Neuron (in vitro differentiated cells): ENCODE measurements at regions not wholly inside any gene's neighbourhood (a gene's known extent, or its start where the extent isn't known, plus 50 kb on each side); places are given as distances from the start of the nearest gene placed in this dataset.

Experiments
- H2AFZ ChIP-seq: one replicate; pipeline ENCODE4 v1.6.1; 2013; ENCODE audit warnings: low read depth, mild to moderate bottlenecking, inconsistent platforms, low read length, moderate library complexity
- H3K27me3 ChIP-seq: one replicate; pipeline ENCODE4 v1.6.1; 2013; ENCODE audit warnings: low read length; ENCODE audit not compliant: insufficient read depth
- H3K36me3 ChIP-seq: one replicate; pipeline ENCODE4 v1.6.1; 2013; ENCODE audit warnings: low read length; ENCODE audit not compliant: insufficient read depth
- H3K4me1 ChIP-seq: one replicate; pipeline ENCODE4 v1.6.1; 2013; ENCODE audit warnings: low read length; ENCODE audit not compliant: insufficient read depth
- H3K4me3 ChIP-seq: 2 replicates; pipeline ENCODE4 v1.5.1; 2013; ENCODE audit warnings: mild to moderate bottlenecking, low read length, moderate library complexity
- H3K9me3 ChIP-seq: one replicate; pipeline ENCODE4 v1.6.1; 2013; ENCODE audit warnings: low read length

DNA sequence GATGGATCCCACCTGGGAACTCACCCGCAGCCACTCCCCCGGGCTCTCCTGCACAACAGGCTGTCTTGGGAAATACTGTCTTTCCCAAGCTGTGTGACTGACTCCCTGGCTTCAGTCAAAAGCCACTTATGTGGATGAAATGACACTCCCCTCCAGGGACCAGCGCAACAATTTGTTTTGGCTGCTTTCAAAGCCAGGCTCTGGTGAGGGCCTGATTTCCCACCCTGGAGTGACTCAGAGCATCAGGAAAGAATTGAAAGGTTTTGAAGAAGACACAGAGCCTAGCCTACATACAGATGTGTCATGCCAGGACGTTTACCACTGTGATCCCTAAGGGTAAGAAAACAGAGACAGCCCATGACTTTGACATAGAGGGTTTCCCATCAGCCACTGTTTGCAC, 550.5 kb downstream of the MIAT start:
- Histone ChIP-seq H2AFZ (no peak overlapping the region), H3K4me3 (no peak overlapping the region), H3K9me3 (no peaks in the 10 kb centered on the region), H3K36me3 (no peaks in the 10 kb centered on the region), H3K4me1 (peaks cover 19% of the 10 kb centered on the region), H3K27me3 (no peaks in the 10 kb centered on the region)

DNA sequence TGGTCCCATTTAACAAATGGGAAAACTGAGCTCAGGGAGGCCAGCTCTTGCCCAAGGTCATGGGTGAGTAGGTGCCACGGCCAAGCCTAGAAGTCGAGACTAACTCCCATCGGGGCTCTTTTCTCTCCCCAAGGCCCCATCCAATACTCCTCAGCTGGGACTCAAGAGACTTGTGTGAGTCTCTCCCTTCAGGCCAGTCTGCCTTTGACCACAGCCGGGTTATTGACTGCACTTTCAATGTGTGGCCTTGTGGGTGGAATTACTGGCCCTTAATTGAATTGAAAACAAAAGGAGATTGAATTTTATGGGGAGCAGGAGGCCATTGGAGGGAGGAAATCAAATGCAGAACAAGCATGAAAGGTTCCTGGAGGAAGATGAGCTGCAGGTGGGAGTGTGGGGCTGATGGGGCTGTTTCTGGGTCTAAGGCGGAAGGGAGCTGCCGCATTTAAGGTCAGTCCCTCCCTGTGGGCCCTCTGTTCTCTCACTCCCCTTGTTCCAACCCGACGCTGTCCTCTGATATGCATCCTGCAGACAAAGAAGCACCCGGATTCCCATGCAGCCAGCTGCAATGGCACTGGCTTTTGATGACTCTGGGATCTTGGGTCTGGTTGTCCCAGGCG, 552.8 kb downstream of the MIAT start:
- Histone ChIP-seq H3K4me3 (no peak overlapping the region), H3K9me3 (no peaks in the 10 kb centered on the region), H3K27me3 (no peaks in the 10 kb centered on the region), H3K36me3 (no peaks in the 10 kb centered on the region), H2AFZ (no peak overlapping the region), H3K4me1 (peaks cover 15% of the 10 kb centered on the region)

DNA sequence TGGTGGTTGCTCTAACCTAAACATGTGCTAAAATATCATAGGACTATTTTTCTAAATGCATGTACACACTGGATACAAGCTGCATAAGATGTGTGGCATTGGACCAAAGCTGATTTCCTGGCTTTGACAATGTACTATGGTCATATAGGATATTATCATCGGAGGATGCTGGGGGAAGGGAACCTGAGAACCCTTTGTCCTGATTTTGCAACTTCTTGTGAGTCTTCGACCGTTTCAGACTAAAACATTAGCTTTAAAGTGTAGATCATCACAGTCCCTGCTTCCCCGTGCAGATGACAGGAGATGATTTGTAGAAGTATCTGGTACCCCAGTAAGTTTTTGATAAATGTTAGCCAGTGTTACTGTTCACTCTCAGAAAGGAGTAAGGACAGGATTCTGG, 554.7 kb downstream of the MIAT start:
- Histone ChIP-seq H3K36me3 (no peaks in the 10 kb centered on the region), H3K9me3 (no peaks in the 10 kb centered on the region), H3K27me3 (no peaks in the 10 kb centered on the region), H3K4me3 (no peak overlapping the region), H2AFZ (no peak overlapping the region), H3K4me1 (peaks cover 15% of the 10 kb centered on the region)

DNA sequence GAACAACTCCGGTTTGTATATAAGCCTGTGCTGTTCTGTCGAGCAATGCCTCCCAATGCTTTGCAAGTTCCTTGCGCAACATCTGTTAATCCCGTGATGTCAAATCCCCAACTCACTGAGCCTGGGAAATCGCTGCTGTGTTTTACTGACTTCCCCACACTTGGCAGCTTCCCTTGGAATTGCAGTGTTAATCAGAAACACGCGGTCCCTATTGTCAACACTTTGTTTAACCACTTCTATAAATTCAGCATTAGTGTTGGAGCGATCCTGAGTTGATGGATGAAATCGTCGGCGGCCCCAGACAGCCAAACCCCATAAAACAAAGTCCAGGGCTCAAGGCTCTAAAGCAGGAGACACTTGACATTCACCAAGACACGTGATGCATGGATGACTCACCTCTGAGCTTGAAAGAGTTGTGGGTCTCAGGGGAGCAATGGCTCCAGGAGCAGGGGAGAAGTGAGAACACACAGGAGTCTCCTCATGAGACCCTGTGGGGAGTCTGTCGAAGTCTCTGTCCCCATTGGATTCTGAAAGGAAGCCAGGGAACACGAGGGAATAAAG, 555.3 kb downstream of the MIAT start:
- no peak overlapping the region for H3K4me3 ChIP-seq
- H3K9me3 ChIP-seq = no peaks in the 10 kb centered on the region
- H3K36me3 ChIP-seq = no peaks in the 10 kb centered on the region
- no peak overlapping the region for H2AFZ ChIP-seq
- H3K27me3 ChIP-seq = no peaks in the 10 kb centered on the region
- H3K4me1 ChIP-seq = peaks cover 15% of the 10 kb centered on the region

DNA sequence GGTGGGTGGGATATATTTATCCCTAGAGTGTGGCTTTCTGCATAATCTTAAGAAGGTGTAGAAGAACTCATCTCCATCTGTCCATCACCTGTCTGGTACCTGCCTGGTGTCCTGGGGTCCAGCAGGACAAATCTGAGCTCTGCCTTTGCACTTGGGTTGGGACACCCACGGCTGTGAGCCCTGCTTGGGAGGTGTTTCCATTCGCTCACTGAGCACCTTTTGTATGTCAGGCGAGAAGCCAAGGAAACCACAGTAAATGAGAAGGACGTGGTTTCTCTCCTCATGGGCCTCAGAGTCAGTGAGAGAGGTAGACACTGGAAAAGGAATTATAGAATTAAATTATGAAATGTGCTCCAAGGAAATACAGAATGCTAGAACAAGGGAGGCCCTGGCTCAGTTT, 555.9 kb downstream of the MIAT start:
- H3K4me1 ChIP-seq = peaks cover 15% of the 10 kb centered on the region

DNA sequence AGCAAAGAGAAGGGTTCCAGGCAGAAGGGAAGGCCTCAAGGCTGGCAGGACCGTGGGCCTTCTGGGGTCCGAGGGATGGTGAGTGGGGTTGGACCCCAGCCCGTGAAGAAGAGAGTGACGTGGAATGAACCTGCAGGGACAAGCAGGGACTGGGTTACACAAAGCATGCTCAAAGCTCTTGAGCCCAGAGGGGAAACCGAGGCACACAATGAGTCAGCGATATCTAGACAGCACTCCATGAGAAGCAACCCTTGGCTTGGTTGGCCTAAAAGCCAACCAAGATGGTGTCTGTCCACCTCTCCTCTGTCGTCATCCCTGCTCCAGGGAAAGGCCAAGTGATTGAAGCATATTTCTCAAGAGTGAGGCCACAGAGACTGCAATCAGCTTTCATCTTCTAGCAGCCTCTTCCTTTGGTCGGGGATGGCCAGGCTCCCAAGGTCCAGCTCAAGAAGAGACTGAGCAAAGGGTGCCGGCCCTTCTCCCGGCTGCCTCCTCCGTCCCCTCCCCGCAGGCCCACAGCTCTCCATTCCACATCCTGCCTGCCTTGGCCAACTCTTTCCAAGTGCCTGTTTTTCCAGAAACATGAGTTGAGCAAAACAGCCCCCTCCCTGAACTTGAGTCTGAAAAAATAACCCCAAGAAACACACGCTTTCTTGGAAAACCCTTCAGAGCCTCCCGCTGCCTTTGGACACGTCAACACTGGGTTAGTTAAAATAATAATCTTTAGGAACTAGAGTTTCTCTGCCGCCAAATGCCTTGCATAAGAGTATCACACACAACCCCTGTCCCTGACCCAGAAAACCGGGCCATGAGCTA, 556.6 kb downstream of the MIAT start:
- no peaks in the 10 kb centered on the region for H3K27me3 ChIP-seq
- no peaks in the 10 kb centered on the region for H3K9me3 ChIP-seq
- H3K36me3 ChIP-seq = no peaks in the 10 kb centered on the region
- H3K4me1 ChIP-seq = peaks cover 15% of the 10 kb centered on the region
- no peak overlapping the region for H3K4me3 ChIP-seq
- no peak overlapping the region for H2AFZ ChIP-seq

More for the DNA sequence above, 555.9 kb downstream of the MIAT start:
- Histone ChIP-seq H2AFZ (no peak overlapping the region), H3K4me3 (no peak overlapping the region), H3K9me3 (no peaks in the 10 kb centered on the region), H3K36me3 (no peaks in the 10 kb centered on the region), H3K27me3 (no peaks in the 10 kb centered on the region)

DNA sequence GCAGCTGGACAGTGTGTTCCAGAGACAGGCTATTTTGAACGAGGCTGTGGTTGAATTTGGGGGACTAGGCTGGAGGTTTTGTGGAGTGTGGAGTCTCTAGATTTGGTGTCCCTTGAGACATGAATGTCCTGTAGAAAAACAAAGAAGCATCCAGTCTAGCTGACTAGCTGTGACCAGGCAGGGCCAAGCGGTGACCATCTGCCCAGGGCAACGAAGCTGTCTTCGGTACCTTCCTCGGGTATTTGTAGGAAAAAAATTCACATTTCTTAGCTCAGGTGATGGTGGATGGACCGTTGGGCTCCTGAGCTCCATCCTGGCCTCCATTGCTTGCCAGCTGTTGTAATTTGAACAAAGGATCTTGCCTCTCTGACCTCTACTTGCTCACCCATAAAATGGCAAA, 557.3 kb downstream of the MIAT start:
- Histone ChIP-seq H3K4me1 (peaks cover 15% of the 10 kb centered on the region), H2AFZ (no peak overlapping the region), H3K9me3 (no peaks in the 10 kb centered on the region)

DNA sequence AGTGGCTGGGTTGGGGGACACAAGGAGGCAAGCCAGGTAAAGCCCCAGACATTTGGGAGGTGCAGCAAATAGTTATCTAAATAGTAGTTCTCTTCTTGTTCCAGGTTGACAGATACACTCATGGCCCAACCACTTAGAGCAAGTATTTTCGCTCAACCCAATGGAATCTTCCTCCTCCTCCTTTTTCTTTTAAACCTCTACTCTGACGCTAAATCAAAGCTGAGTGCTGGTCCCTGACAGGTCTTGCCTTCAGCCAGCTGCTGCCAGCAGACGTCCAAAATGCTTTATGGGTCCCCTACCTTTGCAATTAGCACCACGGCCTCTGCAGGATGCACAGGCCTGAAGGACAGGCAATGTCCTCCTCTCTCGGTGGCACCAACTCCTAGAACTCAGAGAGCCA, 558.5 kb downstream of the MIAT start:
- Histone ChIP-seq H3K4me3 (no peak overlapping the region), H3K27me3 (no peaks in the 10 kb centered on the region), H3K9me3 (no peaks in the 10 kb centered on the region), H3K4me1 (peaks cover 9% of the 10 kb centered on the region), H3K36me3 (no peaks in the 10 kb centered on the region), H2AFZ (no peak overlapping the region)

More for the DNA sequence above, 557.3 kb downstream of the MIAT start:
- Histone ChIP-seq H3K36me3 (no peaks in the 10 kb centered on the region), H3K27me3 (no peaks in the 10 kb centered on the region), H3K4me3 (no peak overlapping the region)

DNA sequence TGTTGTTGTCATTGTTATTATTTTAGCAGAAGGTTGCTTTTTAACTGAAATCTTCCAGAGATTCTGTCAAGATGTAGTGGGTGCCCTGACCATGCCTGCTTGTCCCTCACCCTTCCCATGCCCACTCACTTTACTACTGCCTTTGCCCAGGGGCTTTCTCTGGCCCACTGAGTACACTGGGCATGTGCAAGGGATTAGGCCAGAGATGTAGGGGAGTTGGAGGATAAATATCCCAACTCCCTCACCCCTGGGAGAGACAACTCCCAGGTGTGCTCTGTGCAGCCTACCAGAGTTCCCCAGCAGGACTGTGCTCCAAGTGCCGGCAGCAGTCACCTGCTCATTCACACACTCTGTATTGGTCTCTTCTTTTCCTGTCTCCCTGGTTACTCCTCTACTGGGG, 559.1 kb downstream of the MIAT start:
- H3K36me3 ChIP-seq = no peaks in the 10 kb centered on the region
- no peaks in the 10 kb centered on the region for H3K9me3 ChIP-seq
- H3K4me1 ChIP-seq = peaks cover 9% of the 10 kb centered on the region
- H2AFZ ChIP-seq = no peak overlapping the region
- H3K27me3 ChIP-seq = no peaks in the 10 kb centered on the region
- H3K4me3 ChIP-seq = no peak overlapping the region

DNA sequence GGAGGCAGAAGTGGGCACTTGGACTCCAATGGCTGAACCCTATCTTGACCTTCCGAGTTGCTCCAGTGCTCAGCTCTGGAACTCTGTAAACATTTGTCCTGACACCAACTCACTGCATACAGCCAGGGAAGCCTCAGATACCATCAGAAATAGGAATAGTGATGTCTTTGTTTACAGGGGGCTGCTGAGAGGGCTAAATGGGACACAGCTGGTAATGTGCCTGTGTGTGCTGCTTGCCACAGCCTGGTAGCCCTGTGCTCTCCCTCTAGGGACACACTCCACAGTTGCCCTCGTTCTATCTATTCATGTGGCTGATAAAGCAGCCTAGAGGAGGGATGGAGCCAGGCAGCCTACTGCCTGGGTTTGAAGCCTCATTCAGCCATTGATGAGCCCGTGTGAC, 559.8 kb downstream of the MIAT start:
- H2AFZ ChIP-seq = no peak overlapping the region
- no peaks in the 10 kb centered on the region for H3K27me3 ChIP-seq
- H3K9me3 ChIP-seq = no peaks in the 10 kb centered on the region
- peaks cover 9% of the 10 kb centered on the region for H3K4me1 ChIP-seq
- H3K36me3 ChIP-seq = no peaks in the 10 kb centered on the region
- H3K4me3 ChIP-seq = no peak overlapping the region

DNA sequence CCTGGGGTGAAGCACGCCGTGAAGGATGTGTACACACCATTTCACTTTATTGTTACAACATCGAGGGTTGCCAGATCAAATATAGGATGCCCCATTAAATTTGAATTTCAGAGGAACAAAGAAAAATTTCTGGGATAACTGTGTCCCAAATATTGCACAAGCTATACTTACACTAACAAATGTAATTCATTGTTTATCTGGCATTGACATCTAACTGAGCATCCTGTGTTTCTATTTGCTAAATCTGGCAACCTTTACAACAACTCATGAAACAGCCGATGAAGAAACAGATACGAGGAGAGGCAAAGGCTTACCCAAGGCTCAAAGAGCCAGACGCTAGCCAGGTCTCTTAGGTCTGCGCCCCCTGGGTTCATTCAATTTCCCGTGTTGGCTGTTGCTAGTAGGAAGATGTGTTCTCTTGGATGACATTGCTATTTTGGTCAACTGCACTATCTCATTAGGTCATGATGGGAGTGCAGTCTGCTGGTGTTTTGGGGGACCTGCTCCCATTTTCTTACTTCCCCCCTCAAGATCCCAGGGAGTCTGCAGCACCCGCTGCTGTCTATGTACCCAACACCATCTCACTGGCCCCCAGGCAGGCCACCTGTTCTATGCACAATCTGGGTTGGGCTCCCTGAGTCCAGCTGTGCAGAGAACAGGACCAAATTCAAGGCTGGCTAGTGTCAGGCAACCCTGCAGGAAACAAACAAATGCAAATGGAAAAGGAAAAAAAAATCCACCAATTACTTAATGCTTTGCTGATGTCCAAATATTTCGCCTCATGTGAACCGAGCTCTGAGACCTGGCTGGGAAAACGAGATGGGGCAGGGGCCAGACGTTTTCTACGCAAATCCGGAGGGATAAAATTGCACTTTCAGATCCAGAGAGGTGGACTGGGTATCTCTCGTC, 560.9 kb downstream of the MIAT start:
- H3K4me3 ChIP-seq = no peak overlapping the region
- H3K9me3 ChIP-seq = no peaks in the 10 kb centered on the region
- H2AFZ ChIP-seq = no peak overlapping the region
- no peaks in the 10 kb centered on the region for H3K36me3 ChIP-seq
- no peaks in the 10 kb centered on the region for H3K4me1 ChIP-seq
- H3K27me3 ChIP-seq = no peaks in the 10 kb centered on the region

DNA sequence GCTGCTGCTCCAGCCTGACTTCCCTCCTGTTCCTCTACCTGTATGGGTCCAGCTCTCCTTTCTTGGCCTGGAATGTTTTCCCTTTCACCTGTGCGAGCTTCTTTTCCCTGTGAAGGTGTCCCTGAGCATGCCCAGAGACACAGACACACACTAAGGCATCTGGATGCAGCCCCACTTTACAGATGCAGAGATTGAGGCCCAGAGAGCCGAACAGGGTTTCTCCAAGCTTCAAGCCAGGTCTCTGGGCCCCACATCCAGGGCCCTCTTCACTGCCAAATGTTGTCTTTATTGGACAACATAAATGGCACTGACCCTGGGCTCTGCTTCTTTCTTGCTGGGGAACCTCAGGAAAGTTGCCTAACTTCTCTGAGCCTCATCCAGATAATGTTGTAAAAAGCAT, 561.6 kb downstream of the MIAT start:
- no peak overlapping the region for H3K4me3 ChIP-seq
- no peaks in the 10 kb centered on the region for H3K4me1 ChIP-seq
- H3K9me3 ChIP-seq = no peaks in the 10 kb centered on the region
- no peak overlapping the region for H2AFZ ChIP-seq
- no peaks in the 10 kb centered on the region for H3K36me3 ChIP-seq
- H3K27me3 ChIP-seq = no peaks in the 10 kb centered on the region

DNA sequence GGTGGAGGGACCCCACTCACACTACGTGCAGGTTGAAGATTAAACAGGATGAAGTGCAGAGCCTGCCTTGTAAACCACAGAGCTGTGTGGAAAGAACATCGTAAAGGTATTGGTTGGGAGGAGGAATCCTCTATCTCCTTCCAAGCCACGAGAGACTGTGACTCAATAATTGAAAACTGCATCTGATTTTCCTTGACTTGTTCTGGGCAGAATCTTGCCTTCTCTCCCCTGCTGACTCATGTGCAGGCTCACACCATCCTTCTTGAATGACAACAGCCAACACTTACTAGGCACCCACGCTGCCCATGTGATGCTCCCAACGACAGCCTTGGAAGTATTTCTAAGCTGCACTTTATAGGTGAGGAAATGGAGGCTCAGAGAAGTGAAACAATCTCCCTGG, 563.0 kb downstream of the MIAT start:
- H3K36me3 ChIP-seq = no peaks in the 10 kb centered on the region
- H2AFZ ChIP-seq = no peak overlapping the region
- H3K4me3 ChIP-seq = no peak overlapping the region
- no peaks in the 10 kb centered on the region for H3K27me3 ChIP-seq
- H3K9me3 ChIP-seq = no peaks in the 10 kb centered on the region
- peaks cover 6% of the 10 kb centered on the region for H3K4me1 ChIP-seq
